DMS153 treated with DMSO at 0.1 percent for 48 hours (cell line): ENCODE measurements at regions not wholly inside any gene's neighbourhood (a gene's known extent, or its start where the extent isn't known, plus 50 kb on each side); places are given as distances from the start of the nearest gene placed in this dataset.
"Not testable (repeated sequence)": the region's sequence is repeated elsewhere in the genome, so short reads cannot be mapped to it uniquely, and the experiment has no call there.

Source experiments
- DNase-seq: peaks from one replicate; lab custom pipeline; 2025; ENCODE audit not compliant: unreplicated experiment; lab: John Stamatoyannopoulos, UW

DNA sequence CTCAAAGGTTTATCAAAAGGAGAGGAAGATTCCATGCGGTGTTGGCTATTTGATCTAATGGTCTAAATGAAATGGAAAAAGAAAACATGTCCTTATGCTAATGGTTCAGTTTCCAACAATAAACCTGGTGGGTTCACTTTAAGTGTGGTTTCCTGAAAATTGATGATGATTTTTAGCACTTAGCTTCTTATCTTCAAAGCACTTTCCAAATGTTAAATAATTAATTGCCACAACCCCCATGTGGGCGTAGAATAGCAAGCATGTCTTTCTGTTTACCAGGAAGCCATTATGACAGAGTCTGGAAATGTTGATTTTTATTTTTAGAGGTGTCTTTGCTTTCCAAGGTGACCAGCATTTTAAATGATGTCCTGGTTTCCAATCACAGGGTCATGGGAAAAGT is 134.8 kb upstream of the SLC4A4 start:
- DNase-seq: no peak

DNA sequence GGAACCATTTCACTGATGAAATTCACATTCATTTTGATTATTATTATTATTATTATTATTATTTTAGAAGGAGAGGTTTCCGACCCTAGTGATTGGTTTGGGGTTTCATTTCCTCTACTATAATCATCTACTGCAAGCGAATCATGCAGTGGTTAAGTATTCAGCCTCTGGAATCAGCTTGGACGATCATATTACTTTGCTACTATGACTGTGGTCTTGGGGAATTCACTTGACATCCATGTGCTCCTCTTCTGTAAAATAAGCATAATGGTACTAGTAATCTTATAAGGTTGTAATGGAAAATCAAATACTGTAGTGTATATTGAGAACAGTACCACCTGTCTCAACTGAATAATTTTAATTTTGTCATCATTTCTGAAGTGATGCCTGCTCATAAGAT is 132.1 kb upstream of the SLC4A4 start:
- DNase-seq: no peak

DNA sequence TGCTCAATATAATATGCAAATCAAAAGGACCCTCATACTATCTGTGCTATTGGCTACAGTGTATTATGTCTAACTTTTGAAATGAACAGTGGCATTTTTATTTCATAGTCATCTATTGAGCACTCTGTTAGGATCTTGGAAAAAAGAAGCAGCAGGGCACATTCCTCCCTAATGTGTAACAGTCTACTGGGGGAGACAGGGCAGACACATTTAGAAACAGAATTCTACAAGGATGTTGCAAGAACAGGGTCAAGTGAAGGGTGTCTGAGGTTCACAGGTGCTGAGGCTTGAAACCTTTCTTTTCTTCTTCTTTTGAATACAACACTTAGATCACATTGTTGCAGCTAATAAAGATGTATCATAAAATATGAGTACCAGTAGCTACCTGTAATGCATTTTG is 129.7 kb upstream of the SLC4A4 start:
- DNase-seq: no peak

DNA sequence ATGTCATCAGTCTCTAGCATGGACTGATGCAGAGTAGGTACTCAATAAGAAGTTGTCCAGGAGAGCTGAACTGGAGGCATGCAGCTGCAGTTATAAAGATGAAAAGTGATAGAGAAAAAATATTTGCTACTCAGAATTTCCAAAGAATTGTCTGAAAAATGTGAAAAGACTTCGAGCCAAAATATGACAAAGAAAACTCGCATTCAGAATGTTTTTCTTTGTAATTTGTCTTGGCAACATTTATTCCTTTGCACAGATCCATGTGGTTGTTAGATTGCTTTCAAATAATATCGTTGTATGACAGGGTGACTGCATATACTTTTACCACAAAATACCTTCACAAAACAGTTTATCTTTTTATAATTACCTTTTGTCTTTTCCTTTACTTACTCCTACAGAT is 128.0 kb upstream of the SLC4A4 start:
- no peak for DNase-seq

DNA sequence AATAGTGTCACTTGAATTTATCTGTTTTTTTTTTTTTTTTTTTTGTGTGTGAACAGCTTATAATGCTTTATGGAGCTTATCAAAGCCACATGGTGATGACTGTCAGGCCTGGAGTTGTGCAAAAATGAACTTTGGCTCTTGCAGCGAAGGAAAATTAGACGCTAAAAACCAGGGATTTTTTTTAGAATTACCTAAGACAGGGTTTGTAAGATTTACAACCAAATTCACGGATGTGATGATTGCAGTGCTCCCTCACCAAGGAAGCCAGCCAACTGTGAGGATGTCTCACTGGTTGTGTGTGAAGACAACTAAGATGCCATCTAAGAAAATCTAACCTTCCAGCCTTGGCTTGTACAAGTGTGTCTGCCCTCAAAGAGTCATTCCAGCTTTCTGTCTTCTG is 127.1 kb upstream of the SLC4A4 start:
- no peak for DNase-seq

DNA sequence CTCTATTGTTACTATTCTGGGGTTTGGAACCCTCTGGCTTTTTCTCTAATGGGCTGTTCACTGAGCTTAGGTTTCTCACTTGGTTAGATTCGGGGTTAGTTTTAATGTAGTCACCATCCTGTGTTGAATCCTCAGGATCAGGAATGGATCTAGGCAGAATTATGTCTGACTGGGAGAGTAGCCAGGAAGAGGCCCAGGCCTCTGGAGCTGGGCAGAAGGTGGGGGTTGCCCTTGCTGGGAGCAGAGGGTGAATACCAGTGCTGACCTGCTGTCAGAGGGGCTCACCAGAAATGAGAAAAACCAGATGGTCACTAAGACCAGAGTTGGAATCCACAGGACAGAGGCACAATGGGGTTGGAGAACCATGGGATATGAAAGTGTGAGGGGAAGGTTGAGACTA is 126.6 kb upstream of the SLC4A4 start:
- no peak for DNase-seq

DNA sequence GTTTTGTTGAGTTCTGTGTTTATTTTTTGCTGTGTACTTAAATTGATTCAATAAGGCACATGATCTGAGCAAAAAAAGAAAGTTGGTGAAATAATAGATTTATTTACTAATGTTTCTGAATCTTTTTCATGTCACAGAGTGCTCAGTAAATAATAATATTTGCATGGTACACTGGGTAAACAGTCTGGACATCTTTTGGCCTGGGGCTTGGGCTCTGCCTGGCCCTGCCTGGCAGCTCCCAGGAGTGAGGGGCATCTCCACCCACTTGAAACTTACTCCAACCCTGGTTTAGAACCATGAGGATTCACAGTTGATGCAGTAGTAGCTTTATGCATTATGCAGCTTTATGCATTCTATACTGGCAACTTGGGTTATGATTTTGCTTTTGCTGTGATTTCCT is 124.2 kb upstream of the SLC4A4 start:
- no peak for DNase-seq

DNA sequence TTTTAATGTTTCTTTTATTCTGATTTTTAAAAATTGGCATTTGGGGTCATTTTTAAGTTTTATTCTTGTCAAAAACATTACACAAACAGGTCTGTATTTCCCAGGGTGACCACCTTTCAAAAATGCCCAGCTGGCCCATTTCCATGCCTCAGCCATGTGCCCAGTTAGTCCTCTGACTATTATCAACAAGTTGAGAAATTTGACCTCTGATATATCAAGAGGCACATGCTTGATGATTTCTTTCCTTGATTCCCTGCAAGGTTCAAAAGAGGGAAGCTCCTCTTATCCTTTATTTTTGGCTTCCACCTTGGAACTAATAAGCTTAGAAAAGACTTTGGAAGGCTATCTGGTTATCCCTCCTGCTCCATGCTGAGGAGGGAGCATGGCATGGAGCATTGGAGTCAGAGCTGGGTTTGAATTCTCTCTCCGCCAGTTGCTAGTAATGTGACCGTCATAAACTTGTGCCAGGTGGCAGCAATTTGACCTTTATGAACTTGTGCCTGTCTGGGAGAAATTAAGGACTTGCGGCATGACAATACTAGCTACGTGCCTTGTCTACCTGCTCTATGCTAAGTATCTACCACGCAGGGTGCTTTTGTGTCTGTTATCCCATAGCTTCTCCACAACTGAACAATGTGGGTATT is 122.4 kb upstream of the SLC4A4 start:
- no peak for DNase-seq

DNA sequence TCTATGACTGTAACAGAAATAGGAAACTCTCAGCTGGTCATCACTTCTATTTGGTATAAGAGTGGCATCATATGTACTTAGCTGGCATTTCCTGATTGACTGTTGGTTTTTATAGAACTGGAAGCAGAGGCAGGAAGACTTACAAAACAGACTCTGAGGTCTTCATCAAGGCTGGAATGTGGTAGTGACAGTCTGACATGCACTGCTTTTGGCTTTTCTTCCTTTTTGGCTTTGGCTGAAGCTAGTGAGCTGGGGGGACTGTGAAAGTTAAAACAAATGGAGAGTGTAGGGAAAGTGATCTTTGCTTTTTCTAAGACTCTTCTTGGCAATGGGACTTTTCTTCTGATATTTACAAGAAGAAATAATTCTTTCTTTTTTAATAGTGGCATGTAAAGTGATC is 121.1 kb upstream of the SLC4A4 start:
- no peak for DNase-seq

DNA sequence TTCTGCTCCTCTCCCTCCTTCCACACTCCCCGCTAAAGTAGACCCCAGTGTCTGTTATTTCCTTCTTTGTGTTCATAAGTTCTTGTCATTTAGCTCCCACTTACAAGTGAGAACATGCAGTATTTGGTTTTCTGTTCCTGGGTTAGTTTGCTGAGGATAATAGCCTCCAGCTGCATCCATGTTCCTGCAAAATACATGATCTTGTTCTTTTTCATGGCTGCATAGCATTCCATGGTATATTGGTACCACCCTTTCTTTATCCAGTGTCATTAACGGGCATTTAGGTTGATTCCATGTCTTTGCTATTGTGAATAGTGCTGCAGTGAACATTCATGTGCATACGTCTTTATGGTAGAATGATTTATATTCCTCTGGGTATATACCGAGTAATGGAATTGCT is 118.0 kb upstream of the SLC4A4 start:
- DNase-seq: not testable (repeated sequence)

DNA sequence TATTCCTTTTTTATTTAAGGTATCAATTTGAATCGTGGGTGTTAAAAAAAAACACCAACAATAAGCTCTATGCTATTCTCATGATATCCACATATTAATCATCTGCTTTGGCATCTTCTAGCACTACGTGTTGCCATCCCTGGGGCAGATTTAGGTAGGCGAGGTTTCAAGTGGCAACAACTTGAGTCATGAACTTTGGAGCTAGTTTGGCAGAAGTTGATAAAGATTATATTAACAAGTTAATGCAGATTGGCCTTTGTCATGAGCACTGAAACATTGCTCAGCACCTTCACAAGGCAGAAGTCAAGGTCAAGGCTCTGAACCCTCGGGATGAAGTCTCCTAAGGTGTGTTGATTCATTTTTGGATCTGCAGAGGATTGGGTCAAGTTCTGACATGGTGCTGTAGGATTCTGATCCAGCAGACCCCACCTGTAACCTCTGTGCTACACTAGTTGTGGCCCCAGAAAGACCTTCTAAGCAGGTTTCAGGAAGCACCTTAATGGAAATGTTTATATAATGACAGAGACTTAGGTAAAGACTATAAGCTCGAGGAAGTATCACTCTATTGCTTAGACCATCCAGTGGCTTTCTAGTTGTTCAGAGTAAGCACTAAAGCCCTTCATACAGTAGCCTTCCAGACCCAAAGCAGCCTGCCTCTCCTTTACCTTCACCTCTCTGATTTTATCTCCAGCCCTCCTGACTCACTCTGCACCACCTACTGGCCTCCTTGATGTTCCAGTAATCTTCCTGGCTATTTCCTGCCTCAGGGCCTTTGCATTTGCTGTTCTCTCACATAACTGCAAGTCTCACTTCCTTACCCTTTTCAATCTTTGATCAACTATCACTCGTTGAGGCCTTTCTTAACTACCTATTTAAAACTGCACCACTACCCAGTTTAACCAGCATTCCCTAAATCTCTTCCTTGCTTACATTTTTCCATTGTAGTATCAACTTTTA is 117.0 kb upstream of the SLC4A4 start:
- no peak for DNase-seq

DNA sequence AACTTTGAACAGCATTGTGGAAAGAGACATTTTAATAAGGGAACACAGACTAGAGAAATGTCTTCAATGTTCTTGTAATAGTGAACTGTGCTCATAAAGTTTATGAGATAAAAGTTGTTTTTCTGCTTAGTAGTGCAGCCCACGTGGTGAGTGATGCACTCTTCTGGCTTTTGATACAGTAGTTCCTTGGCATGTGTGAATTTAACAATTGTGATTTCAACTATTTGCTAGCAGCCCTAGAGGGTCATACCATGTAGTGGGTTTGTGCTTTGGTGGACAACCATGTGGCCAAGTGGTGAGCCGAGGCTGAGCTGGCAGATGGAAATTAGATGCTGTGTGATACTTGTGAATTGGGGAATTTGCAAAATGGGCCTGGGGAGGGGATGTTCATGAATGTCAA is 116.2 kb upstream of the SLC4A4 start:
- DNase-seq: no peak

DNA sequence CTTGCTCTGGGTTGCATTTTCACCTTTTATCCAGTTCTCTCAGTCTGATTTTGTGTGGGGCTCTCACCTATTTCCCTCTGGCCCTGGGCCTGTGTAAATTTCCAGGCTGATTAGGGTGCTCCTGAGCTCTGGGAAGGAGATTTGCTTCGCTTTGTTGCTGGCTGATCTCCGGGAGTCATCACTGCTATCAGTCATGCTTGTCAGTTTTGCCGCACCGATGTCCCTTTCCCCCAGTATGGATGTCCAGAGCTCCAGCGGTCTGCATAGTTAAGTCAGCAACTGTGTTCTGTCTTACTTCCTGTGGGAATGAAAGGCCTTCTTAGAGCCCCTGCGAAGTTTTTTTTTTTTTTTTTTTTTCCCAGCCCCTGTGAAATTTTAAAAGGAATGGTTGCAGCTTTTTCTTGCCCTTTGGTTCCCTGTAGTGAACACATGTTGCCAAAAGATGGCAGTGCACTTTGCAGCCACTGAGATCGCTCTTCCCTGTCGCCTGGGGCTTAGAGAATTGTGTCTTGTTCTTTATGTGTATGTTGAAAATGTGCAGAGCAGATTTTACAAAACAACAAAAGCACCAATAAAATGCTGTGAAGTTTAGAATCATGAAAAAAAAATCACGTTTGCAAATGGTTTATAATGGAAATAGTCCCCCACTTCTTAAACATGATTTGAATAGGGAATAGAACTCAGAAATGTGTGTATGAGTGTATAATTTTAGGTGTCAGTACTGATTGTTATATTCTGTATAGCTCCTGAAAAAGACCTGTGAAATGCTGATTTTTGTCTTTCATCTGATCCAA is 109.1 kb upstream of the SLC4A4 start:
- DNase-seq: peak; percentile 2

DNA sequence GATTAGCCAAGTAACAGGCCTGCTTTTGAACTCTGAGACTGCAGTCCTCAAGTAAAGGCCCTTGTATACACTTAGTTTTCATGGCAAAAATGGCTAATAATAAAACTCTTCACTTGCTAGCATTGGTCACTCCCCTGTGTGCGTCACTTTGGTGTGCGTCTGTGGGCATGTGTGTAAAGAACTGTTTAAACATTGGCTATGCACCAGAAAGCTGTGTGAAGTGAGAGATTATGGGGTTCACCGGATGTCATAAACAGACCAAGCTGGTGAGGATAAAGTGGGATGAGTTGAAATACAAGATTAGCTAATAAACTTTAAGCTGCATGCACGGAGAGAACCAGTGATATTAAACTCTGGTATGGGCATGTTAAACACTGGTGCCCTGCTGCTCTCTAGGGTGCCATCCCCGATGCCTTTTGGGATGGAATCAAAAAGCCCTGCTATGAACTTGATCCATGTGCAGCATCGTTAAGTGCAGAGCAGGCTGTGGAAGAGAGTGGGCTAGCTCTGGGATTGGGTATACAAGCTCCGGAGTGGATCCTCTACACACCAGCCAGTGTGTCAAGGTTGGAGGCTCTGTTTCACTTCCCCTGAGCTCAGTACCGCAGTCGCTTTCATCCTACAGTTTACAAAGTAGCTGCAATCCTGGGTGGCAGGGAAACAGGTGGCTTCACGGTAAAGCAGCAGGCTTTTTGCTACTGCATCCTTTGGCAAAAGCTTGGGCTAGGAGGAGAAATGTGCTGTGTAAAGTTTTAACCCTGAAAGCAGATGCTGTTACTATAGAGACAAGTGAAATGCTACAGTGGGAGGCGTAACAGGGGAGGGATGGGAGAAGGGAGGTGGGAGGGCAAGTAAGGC is 108.3 kb upstream of the SLC4A4 start:
- no peak for DNase-seq

DNA sequence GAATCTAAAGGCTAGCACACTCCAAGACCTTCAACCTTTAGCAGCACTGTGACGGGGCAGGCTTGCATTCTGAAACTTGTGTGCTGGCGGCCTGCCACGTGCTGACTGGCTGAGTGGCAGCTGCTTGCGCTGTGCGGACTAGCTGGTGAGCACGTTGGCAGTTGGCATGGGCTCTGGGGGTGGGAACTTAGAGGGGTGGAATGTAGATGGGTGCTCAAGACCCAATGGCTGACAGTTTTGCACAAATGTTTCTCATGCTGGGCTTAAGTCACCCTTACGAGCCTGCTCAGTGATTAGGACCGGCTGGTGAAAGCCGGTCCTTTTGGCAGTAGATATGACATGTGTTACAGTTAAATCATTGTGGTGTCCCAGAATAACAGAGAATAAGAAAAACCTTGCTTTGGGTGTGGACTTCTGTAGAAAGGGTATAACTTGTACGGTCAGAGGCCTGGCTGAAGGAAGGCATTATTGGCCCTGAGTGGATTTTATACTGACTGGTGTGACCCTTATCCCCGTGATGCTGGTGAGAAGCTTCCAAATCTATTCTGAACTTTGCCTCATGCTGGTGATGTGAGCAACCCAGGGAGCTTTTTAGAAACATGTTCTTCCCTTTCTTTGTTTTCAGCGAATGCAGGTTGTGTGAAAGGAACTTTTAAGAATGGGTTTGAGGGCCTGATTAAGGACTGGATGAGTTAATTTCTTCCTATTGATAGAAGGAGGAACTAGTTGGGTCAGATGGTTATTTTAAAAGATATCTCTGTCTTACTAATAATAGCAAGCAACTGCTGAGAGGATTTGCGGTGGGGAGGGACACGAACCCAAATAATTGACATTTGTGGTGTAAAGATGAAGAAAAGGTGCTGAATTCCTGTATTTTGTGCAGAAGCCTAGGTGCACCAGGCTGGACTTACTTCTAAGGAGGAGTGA is 107.4 kb upstream of the SLC4A4 start:
- DNase-seq: no peak

DNA sequence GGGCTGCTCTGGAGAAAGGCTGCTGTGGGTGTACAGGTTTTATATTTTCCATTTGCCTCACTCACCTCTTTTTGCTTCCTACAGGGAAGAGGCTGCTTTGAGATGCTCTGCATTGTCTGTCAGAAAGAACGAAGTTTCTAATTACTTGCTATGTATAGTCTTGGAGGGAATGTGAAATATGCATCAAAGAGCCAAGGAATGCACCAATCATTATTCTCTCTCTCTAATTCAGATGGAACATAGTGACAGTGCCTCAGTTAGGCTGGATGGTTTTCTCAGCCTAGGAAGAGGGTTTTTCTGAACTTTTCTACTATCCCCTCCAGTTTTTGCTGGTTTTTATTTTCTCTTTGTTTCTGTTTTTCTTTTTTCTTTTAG is 106.8 kb upstream of the SLC4A4 start:
- no peak for DNase-seq

DNA sequence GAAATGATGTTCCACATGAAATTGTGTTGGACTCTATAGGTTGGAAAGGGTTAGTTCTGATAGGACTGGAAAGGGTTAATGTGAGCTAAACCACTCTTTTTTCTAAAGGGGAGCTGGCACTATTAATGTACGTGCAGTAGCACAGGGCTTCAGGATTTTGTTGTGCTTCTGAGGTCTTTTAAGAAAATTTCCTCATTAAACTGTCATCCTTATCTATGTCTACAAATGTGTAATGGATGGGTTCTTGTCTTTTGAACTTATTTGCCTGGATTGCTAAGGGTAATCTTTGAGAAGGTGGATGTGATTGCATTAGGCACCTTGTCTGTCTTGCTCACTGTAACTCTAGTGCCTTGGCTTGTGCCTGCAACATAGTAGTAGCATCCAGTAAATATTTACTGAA is 106.0 kb upstream of the SLC4A4 start:
- no peak for DNase-seq

DNA sequence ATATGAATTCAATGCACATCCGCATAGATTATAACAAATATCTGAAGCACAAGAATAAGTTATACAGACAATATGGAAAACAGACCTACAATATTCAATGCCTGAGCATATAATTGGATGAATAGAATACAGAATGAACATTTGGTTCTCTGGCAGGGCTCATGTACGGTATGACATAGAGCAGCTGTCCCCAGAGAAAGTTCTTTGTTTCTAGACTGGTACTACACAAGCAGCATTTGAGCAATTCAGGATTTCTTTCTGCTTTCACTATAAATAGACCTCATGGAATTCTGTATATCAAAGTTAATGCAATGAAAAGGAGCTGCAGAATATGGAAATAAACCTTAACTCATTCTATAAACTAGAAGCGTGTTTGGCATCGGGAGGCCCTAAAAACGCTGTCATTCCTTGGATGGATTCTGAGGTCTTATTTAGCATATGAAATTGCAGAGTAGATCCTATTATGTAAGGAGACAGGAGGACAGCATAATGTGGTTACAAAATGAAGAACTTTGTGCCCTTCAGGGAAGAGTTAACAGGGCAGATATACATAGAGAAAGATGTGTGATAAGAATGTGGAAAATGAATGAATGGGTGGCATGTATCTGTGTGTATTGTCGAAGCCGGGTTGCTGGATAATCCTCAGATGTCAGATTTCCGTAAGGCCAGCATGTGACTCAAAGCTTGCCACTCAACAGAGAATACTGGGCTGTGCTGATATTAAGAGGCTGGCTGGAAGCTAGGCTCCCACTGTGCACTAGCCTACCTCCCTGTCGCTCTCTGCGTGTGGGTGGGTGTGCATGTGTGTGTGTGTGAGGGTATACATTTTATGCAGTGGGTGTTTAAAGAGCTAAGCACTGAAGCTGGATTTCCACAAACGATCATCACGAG is 103.3 kb upstream of the SLC4A4 start:
- DNase-seq: no peak

DNA sequence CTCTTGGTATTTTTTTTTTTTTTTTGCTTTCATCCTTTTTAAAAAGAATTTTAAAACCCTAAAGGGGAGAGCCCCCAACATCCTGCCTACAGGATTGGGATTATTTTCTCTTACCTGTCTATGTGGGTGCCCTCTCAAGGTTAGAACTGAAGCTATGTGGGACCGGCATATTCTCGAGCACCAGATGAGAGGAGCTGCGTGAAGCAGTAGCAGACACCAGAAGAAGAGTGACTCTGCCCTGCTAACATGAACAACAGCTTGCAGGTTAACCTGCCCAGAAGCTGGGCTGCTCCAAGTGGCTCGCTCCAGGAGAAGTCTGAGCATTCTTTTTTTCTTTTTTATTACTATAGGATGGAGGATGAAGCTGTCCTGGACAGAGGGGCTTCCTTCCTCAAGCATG is 102.6 kb upstream of the SLC4A4 start:
- no peak for DNase-seq
